Glutamatergic neuron (in vitro differentiated cells): ENCODE measurements at regions not wholly inside any gene's neighbourhood (a gene's known extent, or its start where the extent isn't known, plus 50 kb on each side); places are given as distances from the start of the nearest gene placed in this dataset.

Experiments
- DNase-seq: peaks from one replicate; pipeline ENCODE4 v3.0.0; 2022
- H3K27ac Mint-ChIP-seq: one replicate; pipeline ENCODE4 v1.8.0; 2020; ENCODE audit warnings: mild to moderate bottlenecking, mixed read lengths, inconsistent platforms; ENCODE audit not compliant: unreplicated experiment
- H3K27me3 Mint-ChIP-seq: one replicate; pipeline ENCODE4 v1.8.0; 2020; ENCODE audit warnings: mild to moderate bottlenecking, moderate library complexity, mixed read lengths, inconsistent platforms; ENCODE audit not compliant: unreplicated experiment
- H3K36me3 Mint-ChIP-seq: one replicate; pipeline ENCODE4 v1.8.0; 2020; ENCODE audit warnings: mild to moderate bottlenecking, mixed read lengths, inconsistent platforms; ENCODE audit not compliant: unreplicated experiment
- H3K4me1 Mint-ChIP-seq: one replicate; pipeline ENCODE4 v1.8.0; 2020; ENCODE audit warnings: mild to moderate bottlenecking, low read depth, mixed read lengths, inconsistent platforms; ENCODE audit not compliant: unreplicated experiment
- H3K4me3 Mint-ChIP-seq: one replicate; pipeline ENCODE4 v1.8.0; 2020; ENCODE audit warnings: mild to moderate bottlenecking, mixed read lengths, inconsistent platforms; ENCODE audit not compliant: unreplicated experiment
- H3K9me3 Mint-ChIP-seq: one replicate; pipeline ENCODE4 v1.8.0; 2020; ENCODE audit warnings: mild to moderate bottlenecking, moderate library complexity, mixed read lengths, inconsistent platforms; ENCODE audit not compliant: unreplicated experiment
- CTCF ChIP-seq: fragments of 200-600 bp; sonication (generic); IDR thresholded peaks from one replicate; pipeline ENCODE4 v1.5.0; 2021; ENCODE audit not compliant: partially characterized antibody, unreplicated experiment

GRCh38 chr3:70832089-70832833 lies 519.8 kb upstream of the MDFIC2 start:
- Mint-ChIP-seq H3K9me3 (no peaks in the 10 kb centered on the region), H3K36me3 (no peaks in the 10 kb centered on the region), H3K4me1 (no peaks in the 10 kb centered on the region), H3K27me3 (peaks cover 2% of the 10 kb centered on the region), H3K4me3 (no peak overlapping the region), H3K27ac (no peak overlapping the region)
- no peak for TF ChIP-seq CTCF
- no peak for DNase-seq

GRCh38 chr3:70829092-70829491 lies 516.7 kb upstream of the MDFIC2 start:
- H3K27ac Mint-ChIP-seq, result no peak overlapping the region

GRCh38 chr3:70824773-70825172 lies 512.3 kb upstream of the MDFIC2 start:
- no peaks in the 10 kb centered on the region for H3K36me3 Mint-ChIP-seq
- DNase-seq, result no peak
- no peak for TF ChIP-seq CTCF
- no peaks in the 10 kb centered on the region for H3K4me1 Mint-ChIP-seq
- H3K27me3 Mint-ChIP-seq, result peaks cover 3% of the 10 kb centered on the region
- H3K27ac Mint-ChIP-seq, result no peak overlapping the region
- no peak overlapping the region for H3K4me3 Mint-ChIP-seq
- no peaks in the 10 kb centered on the region for H3K9me3 Mint-ChIP-seq

More at GRCh38 chr3:70829092-70829491, 516.7 kb upstream of the MDFIC2 start:
- H3K4me3 Mint-ChIP-seq, result no peak overlapping the region
- H3K36me3 Mint-ChIP-seq, result no peaks in the 10 kb centered on the region
- H3K27me3 Mint-ChIP-seq, result peaks cover 2% of the 10 kb centered on the region
- TF ChIP-seq CTCF, result no peak
- no peak for DNase-seq
- no peaks in the 10 kb centered on the region for H3K9me3 Mint-ChIP-seq
- H3K4me1 Mint-ChIP-seq, result no peaks in the 10 kb centered on the region

- Mint-ChIP-seq H3K27me3 (peaks cover 3% of the 10 kb centered on the region), H3K4me3 (no peak overlapping the region), H3K36me3 (no peaks in the 10 kb centered on the region), H3K9me3 (no peaks in the 10 kb centered on the region), H3K4me1 (no peaks in the 10 kb centered on the region), H3K27ac (no peak overlapping the region)
- TF ChIP-seq CTCF, result no peak
- no peak for DNase-seq
Observed at GRCh38 chr3:70824078-70824477, 511.6 kb upstream of the MDFIC2 start.

- Mint-ChIP-seq H3K36me3 (no peaks in the 10 kb centered on the region), H3K27ac (no peak overlapping the region), H3K4me3 (no peak overlapping the region), H3K27me3 (peaks cover 3% of the 10 kb centered on the region), H3K4me1 (no peaks in the 10 kb centered on the region), H3K9me3 (no peaks in the 10 kb centered on the region)
- no peak for TF ChIP-seq CTCF
- DNase-seq, result no peak
Observed at GRCh38 chr3:70823622-70824021, 511.2 kb upstream of the MDFIC2 start.
